HG03175 (cell line): ENCODE measurements at regions not wholly inside any gene's neighbourhood (a gene's known extent, or its start where the extent isn't known, plus 50 kb on each side); places are given as distances from the start of the nearest gene placed in this dataset.
"Not testable (repeated sequence)": the region's sequence is repeated elsewhere in the genome, so short reads cannot be mapped to it uniquely, and the experiment has no call there.

Experiments
- ATAC-seq: cut with Tn5 transposase; IDR thresholded peaks from one replicate; pipeline ENCODE4 v1.9.1; 2021; ENCODE audit warnings: mild to moderate bottlenecking, moderate library complexity; ENCODE audit not compliant: unreplicated experiment

GRCh38 chrX:2640436-2641150, 50.5 kb upstream of the CD99 start:
- no peak for ATAC-seq

DNA sequence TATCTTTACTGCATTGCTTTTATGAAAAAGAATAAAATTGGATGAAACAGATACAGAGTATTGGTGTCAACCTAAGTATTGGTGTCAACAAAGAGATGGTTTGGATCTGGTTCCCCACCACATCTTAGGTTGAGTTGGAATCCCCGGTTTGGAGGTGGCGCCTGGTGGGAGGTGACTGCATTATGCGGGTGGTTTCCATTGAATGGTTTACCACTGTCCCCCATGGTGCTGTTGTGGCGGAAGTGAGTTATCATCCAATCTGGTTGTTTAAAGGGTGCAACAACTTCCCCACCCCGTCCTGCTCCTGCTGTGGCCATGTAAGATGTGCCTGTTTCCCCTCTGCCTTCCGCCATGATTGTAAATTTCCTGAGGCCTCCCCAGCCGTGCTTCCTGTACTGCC, 52.8 kb upstream of the CD99 start:
- ATAC-seq = no peak

GRCh38 chrX:2635342-2635741, 55.8 kb upstream of the CD99 start:
- ATAC-seq = no peak

- ATAC-seq = no peak
Observed at GRCh38 chrX:2632533-2633504, 58.3 kb upstream of the CD99 start.

- no peak for ATAC-seq
Observed at GRCh38 chrX:2631743-2632532, 59.2 kb upstream of the CD99 start.

- not testable (repeated sequence) for ATAC-seq
Observed at GRCh38 chrX:2630935-2631742, 60.0 kb upstream of the CD99 start.

GRCh38 chrX:2630008-2630934, 60.8 kb upstream of the CD99 start:
- ATAC-seq = not testable (repeated sequence)

DNA sequence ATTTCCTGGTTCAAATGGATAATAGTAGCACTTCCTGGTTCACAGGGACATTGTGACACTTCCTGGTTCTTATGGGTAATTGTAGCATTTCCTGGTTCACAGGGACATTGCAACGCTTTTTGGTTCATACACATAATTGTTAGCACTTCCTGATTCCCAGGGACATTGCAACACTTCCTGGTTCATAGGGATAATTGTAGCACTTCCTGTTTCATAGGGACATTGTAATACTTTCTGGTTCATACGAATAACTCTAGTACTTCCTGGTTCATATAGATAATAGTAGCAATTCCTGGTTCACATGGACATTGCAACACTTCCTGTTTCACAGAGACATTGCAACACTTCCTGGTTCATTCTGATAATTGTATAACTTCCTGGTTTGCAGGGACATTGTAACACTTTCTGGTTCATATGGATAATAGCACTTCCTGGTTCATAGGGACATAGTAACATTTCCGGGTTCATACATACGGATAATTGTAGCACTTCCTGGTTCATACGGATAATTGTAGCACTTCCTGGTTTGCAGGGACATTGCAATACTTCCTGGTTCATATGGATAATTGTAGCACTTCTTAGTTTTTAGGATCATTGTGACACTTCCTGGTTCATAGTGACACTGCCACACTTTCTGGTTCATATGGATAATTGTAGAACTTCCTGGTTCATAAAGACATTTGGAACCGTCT, 61.6 kb upstream of the CD99 start:
- no peak for ATAC-seq

GRCh38 chrX:2628751-2629315, 62.3 kb upstream of the CD99 start:
- ATAC-seq = no peak

DNA sequence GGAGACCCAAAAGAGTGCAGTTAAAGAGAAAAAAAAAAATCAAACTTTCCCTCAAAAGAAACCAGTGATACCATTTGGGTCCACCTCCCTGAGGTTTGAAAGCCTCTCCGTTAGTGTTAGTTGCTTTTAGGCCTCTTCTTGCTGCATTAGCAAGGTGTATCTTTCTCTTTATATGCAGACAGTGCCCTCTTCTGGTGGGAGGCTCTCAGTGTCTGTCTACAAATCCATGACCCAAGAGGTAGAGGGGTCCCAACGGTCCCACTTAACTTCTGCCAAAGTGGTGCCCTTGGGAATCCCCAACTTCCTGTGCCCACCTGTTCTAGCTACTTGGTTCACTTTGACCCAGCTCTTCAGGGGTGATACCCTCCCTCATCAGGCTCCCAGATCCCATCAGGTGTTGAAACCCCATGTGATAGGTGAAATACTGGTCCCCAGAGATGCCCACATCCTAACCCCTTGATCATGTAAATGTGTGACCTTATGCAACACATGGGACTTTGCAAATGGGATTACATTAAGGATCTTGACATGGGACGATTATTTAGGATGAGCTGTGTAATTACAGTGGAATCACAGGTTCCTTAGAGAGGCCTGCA, 63.7 kb upstream of the CD99 start:
- peak; percentile 70 for ATAC-seq

DNA sequence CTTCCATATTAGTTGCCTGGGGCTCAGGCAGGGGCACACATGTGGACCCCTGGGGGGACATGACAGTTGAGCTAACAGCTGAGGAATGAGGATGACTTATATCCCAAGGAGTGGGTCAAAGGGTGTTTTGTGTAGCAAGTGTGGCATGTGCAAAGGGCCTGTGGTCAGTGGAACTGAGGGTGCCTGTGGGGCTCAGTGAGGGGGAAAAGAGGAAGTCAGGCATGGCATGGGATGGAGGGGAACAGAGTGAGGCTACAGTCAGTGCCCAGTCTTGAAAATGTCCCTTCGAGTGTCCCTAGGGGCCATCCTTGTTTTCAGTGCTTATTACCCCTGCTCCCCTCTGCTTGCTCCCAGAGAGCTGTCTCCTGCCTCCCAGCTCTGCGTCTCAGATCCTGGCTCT, 64.3 kb upstream of the CD99 start:
- no peak for ATAC-seq

- ATAC-seq = no peak
Observed at GRCh38 chrX:2620576-2620975, 70.5 kb upstream of the CD99 start.

DNA sequence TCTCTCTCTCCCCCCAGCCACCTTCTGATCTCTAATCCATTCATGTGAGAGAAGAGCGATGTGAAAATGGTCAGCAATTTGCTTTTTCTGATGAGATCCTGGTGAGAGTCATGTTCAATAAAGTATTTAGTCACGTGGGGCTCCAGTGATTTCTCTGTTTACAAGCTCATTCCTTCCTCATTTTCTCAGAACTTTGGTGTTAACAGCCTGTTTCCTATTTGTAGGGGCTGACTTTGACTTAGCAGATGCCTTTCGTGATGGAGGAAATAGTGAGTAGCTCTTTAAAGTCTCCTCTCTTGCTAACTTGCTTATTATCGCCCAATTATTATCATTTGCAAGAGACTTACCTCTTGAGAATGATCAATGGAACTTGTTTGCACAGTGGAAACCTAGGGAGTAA, 72.6 kb upstream of the CD99 start:
- no peak for ATAC-seq

DNA sequence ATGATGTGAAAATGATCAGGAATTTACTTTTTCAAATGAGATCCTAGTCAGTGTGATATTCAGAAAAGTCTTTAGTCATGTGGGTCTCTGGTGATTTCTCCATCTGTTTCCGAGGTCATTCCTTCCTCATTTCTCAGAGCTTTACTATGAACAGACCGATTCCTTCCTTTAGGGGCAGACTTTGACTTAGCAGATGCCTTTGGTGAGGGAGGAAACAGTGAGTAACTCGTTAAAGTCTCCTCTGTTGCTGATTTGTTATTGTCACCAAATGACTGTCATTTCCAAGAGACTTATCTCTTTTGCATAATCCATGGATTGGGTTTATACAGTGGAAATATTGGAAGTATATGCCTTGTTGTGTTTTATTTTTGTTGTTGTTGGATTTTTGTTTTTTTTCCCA, 76.2 kb upstream of the CD99 start:
- ATAC-seq = no peak

DNA sequence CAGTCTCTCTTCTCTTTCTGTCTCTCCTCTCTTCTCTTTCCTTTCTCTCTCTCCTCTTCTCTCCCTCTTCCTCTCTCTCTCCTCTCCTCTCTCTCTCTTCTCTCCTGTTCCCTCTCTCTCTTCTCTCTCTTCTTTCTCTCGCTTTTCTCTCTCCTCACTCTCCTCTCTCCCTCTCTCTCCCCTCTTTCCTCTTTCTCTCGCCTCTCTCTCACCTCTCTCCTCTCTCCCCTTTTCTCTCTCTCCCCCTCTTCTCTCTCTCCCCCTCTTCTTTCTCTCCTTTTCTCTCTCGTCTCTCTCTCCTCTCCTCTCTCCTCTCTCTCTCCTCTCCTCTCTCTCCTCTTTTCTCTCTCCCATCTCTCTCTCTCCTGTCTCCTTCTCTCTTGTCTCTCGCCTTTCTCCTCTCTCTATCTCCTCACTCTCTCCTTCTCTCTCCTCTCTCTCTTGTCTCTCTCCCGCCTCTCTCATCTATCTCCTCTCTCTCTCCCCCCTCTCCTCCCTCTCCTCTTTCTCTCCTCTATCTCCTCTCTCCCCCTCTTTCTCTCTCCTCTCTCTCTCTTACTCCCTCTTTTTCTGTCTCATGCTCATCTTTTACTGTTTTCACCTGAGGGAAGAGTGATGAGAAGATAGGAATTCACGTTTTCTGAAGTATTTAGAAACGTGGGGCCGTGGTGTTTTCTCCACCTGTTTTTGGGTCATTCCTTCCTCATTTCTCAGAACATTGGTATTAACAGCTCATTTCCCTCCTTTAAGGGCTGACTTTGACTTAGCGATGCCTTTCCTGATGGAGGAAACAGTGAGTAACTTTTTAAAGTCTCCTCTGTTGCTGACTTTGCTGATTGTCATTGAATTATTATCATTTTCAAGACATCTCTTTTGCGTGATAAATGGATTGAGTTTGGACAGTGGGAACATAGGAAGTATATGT, 80.6 kb upstream of the CD99 start:
- no peak for ATAC-seq

DNA sequence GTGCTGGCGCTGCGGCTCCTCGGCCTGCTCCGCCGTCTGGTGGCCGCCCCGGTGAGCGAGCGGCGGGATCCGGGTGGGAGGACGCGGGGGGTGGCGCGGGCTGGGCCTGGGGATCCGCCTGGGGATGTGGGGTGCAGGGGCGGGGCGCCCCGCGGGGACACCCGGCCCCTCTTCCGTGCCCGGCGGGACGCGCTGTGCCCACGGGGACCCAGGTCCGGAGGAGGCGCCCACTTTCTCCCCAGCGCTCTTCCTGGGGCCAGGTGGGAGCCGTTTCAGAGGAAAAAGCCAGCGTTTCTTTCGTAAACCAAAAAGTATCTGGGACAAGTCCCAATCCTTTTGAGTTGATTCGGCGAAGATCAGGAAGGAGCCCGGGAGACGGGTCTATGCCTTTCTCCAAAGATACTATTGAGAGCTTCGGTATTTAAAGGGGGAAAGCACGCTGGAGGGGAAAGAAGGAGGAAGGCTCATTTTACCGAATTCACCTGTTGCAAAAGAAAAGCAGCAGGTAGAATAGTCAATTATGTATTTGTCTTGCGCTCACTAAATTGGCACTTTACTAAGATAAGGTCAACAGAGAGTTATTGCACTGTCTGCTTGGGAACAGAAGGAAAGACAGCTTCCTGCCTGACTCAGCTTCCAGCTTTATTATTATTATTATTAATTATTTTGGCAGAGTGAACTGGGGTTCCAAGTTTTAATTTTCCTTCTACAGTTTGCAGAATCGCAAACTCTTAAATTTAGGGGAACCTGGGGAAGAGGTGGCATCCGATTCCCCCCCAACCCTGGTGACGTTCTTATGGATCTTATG, 81.5 kb upstream of the CD99 start:
- ATAC-seq = no peak
